Neural cell (in vitro differentiated cells): ENCODE measurements at regions not wholly inside any gene's neighbourhood (a gene's known extent, or its start where the extent isn't known, plus 50 kb on each side); places are given as distances from the start of the nearest gene placed in this dataset.

Source experiments
- CTCF ChIP-seq: fragments of 450-650 bp; IDR thresholded peaks from 2 replicates; pipeline ENCODE4 v1.5.1; 2014; ENCODE audit warnings: antibody characterized with exemption, mild to moderate bottlenecking, moderate library complexity; ENCODE audit not compliant: poor library complexity, severe bottlenecking
- EP300 ChIP-seq: fragments of 450-650 bp; conservative IDR thresholded peaks from 2 replicates; pipeline ENCODE4 v1.6.1; 2014; ENCODE audit warnings: antibody characterized with exemption, mild to moderate bottlenecking, moderate library complexity; ENCODE audit not compliant: poor library complexity, severe bottlenecking
- EZH2 ChIP-seq: fragments of 200-600, 300-800 bp; shearing (Covaris generic), sonication (generic); IDR thresholded peaks from 2 replicates; pipeline ENCODE4 v1.6.1; 2014; ENCODE audit warnings: antibody characterized with exemption, low read length, borderline replicate concordance, mild to moderate bottlenecking; ENCODE audit not compliant: insufficient read depth, poor library complexity, severe bottlenecking
- MXI1 ChIP-seq: fragments of 450-650 bp; conservative IDR thresholded peaks from 2 replicates; pipeline ENCODE4 v1.6.1; 2014; ENCODE audit warnings: antibody characterized with exemption, mild to moderate bottlenecking; ENCODE audit not compliant: poor library complexity, severe bottlenecking
- RAD21 ChIP-seq: fragments of 450-650 bp; conservative IDR thresholded peaks from 2 replicates; pipeline ENCODE4 v1.6.1; 2014; ENCODE audit warnings: antibody characterized with exemption, mild to moderate bottlenecking, moderate library complexity
- REST ChIP-seq: IDR thresholded peaks from 2 replicates; pipeline ENCODE4 v1.6.1; 2012; ENCODE audit warnings: borderline replicate concordance
- SMC3 ChIP-seq: fragments of 450-650 bp; conservative IDR thresholded peaks from 2 replicates; pipeline ENCODE4 v1.6.1; 2014; ENCODE audit warnings: antibody characterized with exemption, mild to moderate bottlenecking, moderate library complexity; ENCODE audit not compliant: poor library complexity
- TAF1 ChIP-seq: IDR thresholded peaks from 2 replicates; pipeline ENCODE4 v1.6.1; 2012; ENCODE audit warnings: low read depth

- TF ChIP-seq EZH2 (no peak), CTCF (no peak), MXI1 (no peak), SMC3 (no peak), EP300 (no peak), REST (no peak), RAD21 (no peak), TAF1 (no peak)
These were observed 464.6 kb upstream of the HS6ST1 start for GRCh38 chr2:128783193-128783671.
